ENCODE measurements at regions not wholly inside any gene's neighbourhood (a gene's known extent, or its start where the extent isn't known, plus 50 kb on each side); places are given as distances from the start of the nearest gene placed in this dataset.

GRCh38 chr15:98393471-98393870 lies 254.9 kb upstream of the IGF1R start:
- TF ChIP-seq, protein P1, sequence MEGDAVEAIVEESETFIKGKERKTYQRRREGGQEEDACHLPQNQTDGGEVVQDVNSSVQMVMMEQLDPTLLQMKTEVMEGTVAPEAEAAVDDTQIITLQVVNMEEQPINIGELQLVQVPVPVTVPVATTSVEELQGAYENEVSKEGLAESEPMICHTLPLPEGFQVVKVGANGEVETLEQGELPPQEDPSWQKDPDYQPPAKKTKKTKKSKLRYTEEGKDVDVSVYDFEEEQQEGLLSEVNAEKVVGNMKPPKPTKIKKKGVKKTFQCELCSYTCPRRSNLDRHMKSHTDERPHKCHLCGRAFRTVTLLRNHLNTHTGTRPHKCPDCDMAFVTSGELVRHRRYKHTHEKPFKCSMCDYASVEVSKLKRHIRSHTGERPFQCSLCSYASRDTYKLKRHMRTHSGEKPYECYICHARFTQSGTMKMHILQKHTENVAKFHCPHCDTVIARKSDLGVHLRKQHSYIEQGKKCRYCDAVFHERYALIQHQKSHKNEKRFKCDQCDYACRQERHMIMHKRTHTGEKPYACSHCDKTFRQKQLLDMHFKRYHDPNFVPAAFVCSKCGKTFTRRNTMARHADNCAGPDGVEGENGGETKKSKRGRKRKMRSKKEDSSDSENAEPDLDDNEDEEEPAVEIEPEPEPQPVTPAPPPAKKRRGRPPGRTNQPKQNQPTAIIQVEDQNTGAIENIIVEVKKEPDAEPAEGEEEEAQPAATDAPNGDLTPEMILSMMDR (IDR thresholded peaks at IDR 0.05) = no peak
- TF ChIP-seq POLR2A (IDR thresholded peaks at IDR 0.05) = no peak
